Fibroblast of skin of back (primary cell): ENCODE measurements at regions not wholly inside any gene's neighbourhood (a gene's known extent, or its start where the extent isn't known, plus 50 kb on each side); places are given as distances from the start of the nearest gene placed in this dataset.

Experiments used
- DNase-seq: peaks from one replicate; pipeline ENCODE4 v3.0.0-alpha.2; 2013

DNA sequence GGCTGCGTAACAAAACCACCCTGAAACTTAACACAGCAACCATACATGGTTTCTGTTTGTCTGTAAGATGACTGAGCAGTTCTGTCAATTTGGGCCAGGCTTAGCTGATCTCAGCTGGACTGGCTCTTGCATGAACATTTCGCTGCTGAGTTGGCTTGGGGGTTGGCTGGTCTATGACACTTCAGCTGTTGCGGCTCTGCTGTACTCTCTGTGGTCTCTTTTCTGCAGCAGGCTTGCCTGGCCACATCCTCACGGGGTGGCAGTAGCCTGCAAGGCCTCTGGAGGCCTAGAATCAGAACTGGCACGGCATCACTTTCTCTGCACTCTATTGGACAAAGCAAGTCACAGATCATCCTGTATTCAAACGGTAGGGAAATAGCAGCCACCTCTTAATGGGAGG lies 216.2 kb downstream of the BCL11B start:
- DNase-seq: no peak

GRCh38 chr14:99057576-99058083 lies 214.4 kb downstream of the BCL11B start:
- no peak for DNase-seq

- no peak for DNase-seq
Observed at GRCh38 chr14:99058542-99058941, 213.5 kb downstream of the BCL11B start.

DNA sequence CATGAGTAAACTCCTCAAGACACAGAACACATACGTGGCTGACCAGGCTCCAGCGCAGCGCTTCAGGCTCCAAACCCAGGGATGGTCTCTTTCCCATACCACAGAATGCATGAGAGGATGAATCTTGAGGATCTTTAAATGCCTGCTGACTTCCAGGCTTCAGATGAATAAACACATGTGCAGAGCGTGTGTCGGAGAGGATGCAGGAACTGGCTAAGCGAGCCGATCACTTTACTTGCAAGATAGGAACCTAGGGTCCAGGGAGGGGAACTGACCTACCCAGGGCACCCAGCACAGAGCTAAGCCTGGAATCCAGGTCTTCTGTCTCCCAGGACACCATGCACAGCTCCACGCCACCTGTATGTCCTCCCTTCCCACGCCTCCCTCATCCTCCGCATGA lies 209.8 kb downstream of the BCL11B start:
- DNase-seq: no peak

DNA sequence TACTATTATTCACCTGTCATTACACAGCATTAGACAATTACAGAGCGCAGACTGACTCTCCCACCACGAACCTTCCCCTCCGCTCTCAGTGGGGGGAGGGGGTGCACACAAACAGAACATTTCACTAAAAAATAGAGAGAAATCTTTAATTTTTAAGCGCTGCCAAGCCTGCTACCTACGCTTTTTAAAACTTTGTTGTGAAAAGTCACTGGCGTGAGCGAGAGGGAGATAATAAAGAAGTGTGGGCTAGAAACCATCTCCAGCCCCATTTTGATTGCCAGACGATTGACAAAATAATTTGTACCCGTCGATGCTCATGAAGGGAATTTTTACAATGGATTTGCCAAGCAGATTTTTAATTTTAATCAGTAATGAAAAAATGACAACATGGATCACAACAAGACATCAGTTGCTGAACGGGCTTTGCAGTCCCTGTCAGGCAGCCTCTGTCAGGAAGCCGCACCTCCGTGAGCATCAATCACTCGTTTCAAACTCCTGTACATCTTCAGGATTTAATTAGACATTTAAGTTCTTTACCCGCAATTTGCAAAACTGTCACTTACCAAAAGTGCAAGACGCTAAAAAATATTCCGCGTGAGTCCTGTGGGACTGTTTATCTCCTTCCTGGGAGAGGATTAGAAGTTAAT lies 209.1 kb downstream of the BCL11B start:
- DNase-seq: no peak

- DNase-seq: no peak
Observed at GRCh38 chr14:99063620-99064225, 208.3 kb downstream of the BCL11B start.

- DNase-seq: no peak
Observed at GRCh38 chr14:99064262-99064954, 207.6 kb downstream of the BCL11B start.

GRCh38 chr14:99065551-99065950 lies 206.4 kb downstream of the BCL11B start:
- no peak for DNase-seq

- no peak for DNase-seq
Observed at GRCh38 chr14:99066378-99066777, 205.6 kb downstream of the BCL11B start.

GRCh38 chr14:99067141-99067920 lies 204.7 kb downstream of the BCL11B start:
- DNase-seq: no peak

- DNase-seq: no peak
Observed at GRCh38 chr14:99067927-99068326, 204.1 kb downstream of the BCL11B start.

DNA sequence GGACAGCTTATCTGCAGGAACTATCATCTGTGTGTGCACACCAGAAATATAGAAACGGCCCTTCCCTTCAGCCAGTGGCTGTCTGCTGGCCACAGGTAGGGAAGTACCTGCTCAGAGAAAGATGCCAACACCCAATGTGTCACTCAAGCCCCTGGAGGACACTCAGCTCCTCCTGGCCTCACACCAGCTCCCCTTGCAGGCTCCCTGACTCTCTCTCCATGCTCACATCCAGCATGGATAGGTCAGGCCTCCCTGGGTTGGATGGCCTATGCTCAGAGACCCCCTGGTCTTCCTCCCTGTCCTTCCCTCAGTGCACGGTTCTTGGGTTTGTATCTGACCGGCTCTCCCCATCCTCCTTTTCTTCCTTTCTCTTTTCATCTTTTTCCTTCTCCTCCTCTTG lies 202.1 kb downstream of the BCL11B start:
- no peak for DNase-seq

DNA sequence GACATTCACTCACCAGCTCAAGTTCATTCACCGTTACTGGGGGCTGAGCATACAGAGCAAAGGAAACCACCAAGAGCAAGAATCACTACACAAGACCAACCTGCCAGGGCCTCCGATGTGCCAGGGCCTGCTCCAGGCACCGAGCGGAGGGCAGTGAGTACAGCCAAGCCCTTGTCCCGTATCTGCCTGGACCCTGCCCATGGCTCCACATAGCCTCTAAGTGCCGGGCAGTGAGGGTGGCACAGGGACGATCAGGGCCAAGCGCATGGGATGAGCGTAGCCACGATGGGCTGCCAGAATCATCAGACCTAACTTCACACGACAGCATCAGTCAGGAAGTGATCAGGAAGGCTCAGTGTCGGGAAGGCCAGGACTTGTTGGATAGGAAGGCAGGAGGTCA lies 199.6 kb downstream of the BCL11B start:
- DNase-seq: no peak

DNA sequence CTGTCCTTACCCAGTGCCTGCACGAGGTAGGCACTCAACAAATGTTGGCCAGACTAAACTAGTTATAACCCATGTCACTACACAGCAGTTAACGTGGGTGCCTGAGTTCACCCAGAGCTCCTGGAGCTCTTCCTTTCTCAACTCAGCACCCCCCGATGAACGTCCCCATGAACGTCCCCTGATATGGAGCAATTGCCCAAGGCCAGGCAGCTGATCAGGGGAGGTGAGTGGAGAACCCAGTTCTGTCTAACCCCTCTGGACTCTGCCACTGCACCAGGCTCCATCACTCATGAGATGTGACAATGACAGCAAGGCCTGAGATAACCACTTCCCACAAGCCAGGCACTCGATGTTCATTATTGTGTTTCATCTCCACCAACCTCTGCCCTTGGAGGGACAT lies 199.0 kb downstream of the BCL11B start:
- no peak for DNase-seq

- DNase-seq: no peak
Observed at GRCh38 chr14:99073431-99073830, 198.6 kb downstream of the BCL11B start.

GRCh38 chr14:99075061-99075460 lies 196.9 kb downstream of the BCL11B start:
- no peak for DNase-seq

- no peak for DNase-seq
Observed at GRCh38 chr14:99075771-99076375, 196.1 kb downstream of the BCL11B start.

DNA sequence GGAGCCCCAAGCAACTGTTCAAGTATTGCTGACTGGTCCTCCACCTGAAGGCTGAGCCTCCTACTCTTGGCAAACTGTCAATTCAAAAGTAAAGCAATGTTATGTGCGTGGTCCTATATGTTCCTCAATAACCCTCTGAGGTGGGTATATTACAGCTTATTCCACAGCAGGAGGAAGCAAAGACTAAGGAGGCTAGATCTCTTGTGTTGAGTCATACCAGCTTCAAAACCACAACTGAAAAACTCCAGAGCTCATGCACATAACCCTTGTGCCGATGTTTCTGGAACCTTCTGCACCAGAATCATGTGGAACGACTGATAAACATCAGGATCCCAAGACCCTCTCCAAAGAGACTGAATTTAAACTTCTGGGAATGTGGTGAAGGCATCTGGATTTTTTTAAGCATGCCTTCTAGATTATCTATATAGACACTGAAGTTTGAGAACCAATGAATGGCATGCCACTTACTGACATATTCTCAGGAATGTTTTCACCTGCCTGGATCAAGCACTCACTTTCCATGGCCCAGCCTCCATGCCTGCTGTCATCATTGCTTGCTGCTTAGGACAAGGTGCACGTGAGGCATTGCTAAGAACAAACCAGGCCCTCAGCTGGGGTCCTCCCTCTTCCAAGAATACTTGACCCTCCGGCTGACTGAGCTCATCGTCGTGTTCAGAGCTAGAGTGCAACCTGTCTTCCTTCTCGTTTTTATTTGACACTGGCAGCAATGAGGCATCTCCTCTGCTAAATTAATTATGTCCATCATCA lies 194.7 kb downstream of the BCL11B start:
- peak; percentile 9 for DNase-seq

DNA sequence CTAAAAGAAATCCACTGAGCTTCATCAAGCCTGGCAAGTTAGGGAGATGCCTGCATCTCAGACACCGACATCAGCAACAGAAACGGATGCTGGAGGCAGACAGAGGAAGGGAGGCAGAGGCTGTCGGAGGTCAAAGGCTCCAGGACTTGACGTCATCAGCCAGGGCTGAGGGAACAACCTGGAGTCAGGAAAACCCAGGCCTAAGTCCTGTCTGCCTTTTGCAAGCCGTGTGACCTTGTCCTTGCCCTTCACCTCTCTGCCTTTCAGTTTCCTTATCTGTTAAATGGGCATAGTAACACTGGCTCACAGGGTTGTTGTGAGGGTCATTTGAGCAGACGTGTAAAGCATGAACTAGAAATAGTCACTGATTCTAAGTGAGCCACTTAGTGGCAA lies 194.2 kb downstream of the BCL11B start:
- no peak for DNase-seq

DNA sequence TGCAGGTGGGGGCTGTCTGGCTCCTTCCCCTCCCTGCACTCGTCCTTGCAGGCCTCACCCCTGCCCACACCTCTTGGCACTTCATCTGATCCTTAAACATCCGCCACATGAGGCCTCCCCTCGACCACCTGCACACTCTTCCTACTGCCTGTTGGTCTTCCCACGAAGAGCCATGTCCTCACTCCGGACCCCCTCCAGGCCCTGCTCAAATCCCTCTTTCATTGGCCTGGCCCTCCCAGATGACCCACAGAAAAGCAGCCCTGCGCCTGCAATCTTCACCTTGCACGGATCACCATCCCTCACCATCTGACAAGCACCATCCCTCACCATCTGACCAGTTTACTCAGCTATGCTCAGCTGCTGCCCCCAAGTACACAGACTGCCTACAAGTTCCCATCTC lies 193.6 kb downstream of the BCL11B start:
- DNase-seq: no peak

DNA sequence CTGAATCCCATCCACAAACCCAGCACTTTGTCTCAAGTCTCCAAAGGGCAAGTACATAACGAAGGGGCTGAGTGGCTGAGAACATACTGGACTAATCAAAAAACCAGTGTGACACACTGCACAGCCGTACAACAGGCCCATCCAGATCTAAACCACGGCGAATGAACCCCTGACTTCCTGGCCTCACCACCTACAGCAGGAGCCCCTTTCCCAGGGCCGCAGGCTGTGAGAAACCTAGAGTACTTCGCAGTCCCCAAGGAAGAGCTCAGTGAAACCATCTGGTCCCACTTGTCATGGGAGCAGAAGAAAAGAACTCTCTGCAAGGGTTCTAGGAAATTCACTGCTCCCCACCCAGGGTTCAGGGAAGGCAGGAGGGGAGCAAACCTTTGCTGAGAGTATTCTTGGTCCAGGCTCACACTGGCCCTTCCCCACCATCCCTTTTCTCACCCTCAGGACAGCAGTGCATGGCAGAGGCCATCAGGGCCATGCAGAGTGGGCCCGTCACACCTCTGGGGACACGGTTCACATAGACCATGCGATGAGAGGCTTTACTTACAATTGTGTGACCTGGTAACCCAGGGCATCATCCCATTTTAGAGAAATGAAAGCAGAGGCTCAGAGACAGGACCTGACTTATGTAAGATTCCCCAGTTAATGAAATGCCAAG lies 192.8 kb downstream of the BCL11B start:
- DNase-seq: no peak
